GM23338 (cell line): ENCODE measurements at regions not wholly inside any gene's neighbourhood (a gene's known extent, or its start where the extent isn't known, plus 50 kb on each side); places are given as distances from the start of the nearest gene placed in this dataset.

Experiments
- ETS1 ChIP-seq: IDR thresholded peaks from 2 replicates; pipeline ENCODE4 v1.6.1; 2016; ENCODE audit warnings: antibody characterized with exemption
- EZH2 ChIP-seq: fragments of 200-600 bp; sonication (generic); IDR thresholded peaks from one replicate; pipeline ENCODE4 v1.8.0; 2017; ENCODE audit warnings: antibody characterized with exemption, mild to moderate bottlenecking, low read depth; ENCODE audit not compliant: unreplicated experiment
- POLR2AphosphoS5 ChIP-seq: IDR thresholded peaks from 2 replicates; pipeline ENCODE4 v1.6.1; 2016; ENCODE audit warnings: antibody characterized with exemption, low read depth
- ZNF114 ChIP-seq: fragments of 250-450 bp; sonication (Bioruptor Pico); IDR thresholded peaks from 2 replicates; pipeline ENCODE4 v1.5.0; 2020; ENCODE audit warnings: mild to moderate bottlenecking, moderate library complexity
- TF ChIP-seq, protein P1 (sequence below), 2 experiments: fragments of 200-600 bp in 1 of 2; sonication (generic) in 1 of 2; conservative IDR thresholded peaks; 2 replicates each; pipeline versions ENCODE4 v1.5.1 to v1.6.1; 2016 to 2017; ENCODE audit warnings: antibody characterized with exemption in 2 of 2, low read depth in 2 of 2, mild to moderate bottlenecking in 2 of 2, moderate library complexity in 1 of 2
- TF ChIP-seq, protein P2 (sequence below): IDR thresholded peaks from one replicate; pipeline ENCODE4 v1.6.1; 2018; ENCODE audit warnings: antibody characterized with exemption; ENCODE audit not compliant: unreplicated experiment

GRCh38 chr5:174794931-174795672, 70.7 kb downstream of the MSX2 start:
- TF ChIP-seq, protein P1, sequence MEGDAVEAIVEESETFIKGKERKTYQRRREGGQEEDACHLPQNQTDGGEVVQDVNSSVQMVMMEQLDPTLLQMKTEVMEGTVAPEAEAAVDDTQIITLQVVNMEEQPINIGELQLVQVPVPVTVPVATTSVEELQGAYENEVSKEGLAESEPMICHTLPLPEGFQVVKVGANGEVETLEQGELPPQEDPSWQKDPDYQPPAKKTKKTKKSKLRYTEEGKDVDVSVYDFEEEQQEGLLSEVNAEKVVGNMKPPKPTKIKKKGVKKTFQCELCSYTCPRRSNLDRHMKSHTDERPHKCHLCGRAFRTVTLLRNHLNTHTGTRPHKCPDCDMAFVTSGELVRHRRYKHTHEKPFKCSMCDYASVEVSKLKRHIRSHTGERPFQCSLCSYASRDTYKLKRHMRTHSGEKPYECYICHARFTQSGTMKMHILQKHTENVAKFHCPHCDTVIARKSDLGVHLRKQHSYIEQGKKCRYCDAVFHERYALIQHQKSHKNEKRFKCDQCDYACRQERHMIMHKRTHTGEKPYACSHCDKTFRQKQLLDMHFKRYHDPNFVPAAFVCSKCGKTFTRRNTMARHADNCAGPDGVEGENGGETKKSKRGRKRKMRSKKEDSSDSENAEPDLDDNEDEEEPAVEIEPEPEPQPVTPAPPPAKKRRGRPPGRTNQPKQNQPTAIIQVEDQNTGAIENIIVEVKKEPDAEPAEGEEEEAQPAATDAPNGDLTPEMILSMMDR (conservative IDR thresholded peaks at IDR 0.05; ENCODE audit: low read depth in 2 of 2), result no peak
- TF ChIP-seq, protein P2, sequence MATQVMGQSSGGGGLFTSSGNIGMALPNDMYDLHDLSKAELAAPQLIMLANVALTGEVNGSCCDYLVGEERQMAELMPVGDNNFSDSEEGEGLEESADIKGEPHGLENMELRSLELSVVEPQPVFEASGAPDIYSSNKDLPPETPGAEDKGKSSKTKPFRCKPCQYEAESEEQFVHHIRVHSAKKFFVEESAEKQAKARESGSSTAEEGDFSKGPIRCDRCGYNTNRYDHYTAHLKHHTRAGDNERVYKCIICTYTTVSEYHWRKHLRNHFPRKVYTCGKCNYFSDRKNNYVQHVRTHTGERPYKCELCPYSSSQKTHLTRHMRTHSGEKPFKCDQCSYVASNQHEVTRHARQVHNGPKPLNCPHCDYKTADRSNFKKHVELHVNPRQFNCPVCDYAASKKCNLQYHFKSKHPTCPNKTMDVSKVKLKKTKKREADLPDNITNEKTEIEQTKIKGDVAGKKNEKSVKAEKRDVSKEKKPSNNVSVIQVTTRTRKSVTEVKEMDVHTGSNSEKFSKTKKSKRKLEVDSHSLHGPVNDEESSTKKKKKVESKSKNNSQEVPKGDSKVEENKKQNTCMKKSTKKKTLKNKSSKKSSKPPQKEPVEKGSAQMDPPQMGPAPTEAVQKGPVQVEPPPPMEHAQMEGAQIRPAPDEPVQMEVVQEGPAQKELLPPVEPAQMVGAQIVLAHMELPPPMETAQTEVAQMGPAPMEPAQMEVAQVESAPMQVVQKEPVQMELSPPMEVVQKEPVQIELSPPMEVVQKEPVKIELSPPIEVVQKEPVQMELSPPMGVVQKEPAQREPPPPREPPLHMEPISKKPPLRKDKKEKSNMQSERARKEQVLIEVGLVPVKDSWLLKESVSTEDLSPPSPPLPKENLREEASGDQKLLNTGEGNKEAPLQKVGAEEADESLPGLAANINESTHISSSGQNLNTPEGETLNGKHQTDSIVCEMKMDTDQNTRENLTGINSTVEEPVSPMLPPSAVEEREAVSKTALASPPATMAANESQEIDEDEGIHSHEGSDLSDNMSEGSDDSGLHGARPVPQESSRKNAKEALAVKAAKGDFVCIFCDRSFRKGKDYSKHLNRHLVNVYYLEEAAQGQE, result no peak
- TF ChIP-seq ZNF114 (no peak), EZH2 (no peak), POLR2AphosphoS5 (no peak), ETS1 (no peak)
